Stimulated activated CD8-positive, alpha-beta memory T cell treated with anti-CD3 and anti-CD28 coated beads, Interleukin-15, amount 100 ng/mL, for 48 hours (primary cell): ENCODE measurements at regions not wholly inside any gene's neighbourhood (a gene's known extent, or its start where the extent isn't known, plus 50 kb on each side); places are given as distances from the start of the nearest gene placed in this dataset.

Experiments used
- DNase-seq, 2 donors: peaks; one replicate each; pipeline ENCODE4 v3.0.0-alpha.2; 2020; ENCODE audit warnings: low read depth in 2 of 2

- no peak for DNase-seq
Observed at GRCh38 chr2:7882296-7882695, 799.6 kb upstream of the ID2 start.

- no peak for DNase-seq
Observed at GRCh38 chr2:7884338-7884737, 797.5 kb upstream of the ID2 start.

GRCh38 chr2:7886666-7887065 lies 795.2 kb upstream of the ID2 start:
- no peak for DNase-seq

- no peak for DNase-seq
Observed at GRCh38 chr2:7887441-7887840, 794.4 kb upstream of the ID2 start.

- DNase-seq, result no peak
Observed at GRCh38 chr2:7888876-7889275, 793.0 kb upstream of the ID2 start.

- DNase-seq, result no peak
Observed at GRCh38 chr2:7891312-7891711, 790.5 kb upstream of the ID2 start.

GRCh38 chr2:7895289-7895688 lies 786.6 kb upstream of the ID2 start:
- DNase-seq, result no peak

- no peak for DNase-seq
Observed at GRCh38 chr2:7896940-7897487, 784.8 kb upstream of the ID2 start.

- no peak for DNase-seq
Observed at GRCh38 chr2:7899241-7899640, 782.6 kb upstream of the ID2 start.

GRCh38 chr2:7899923-7900322 lies 781.9 kb upstream of the ID2 start:
- DNase-seq, result no peak

- no peak for DNase-seq
Observed at GRCh38 chr2:7900593-7900992, 781.3 kb upstream of the ID2 start.

- no peak for DNase-seq
Observed at GRCh38 chr2:7902251-7902765, 779.5 kb upstream of the ID2 start.

GRCh38 chr2:7904319-7904718 lies 777.5 kb upstream of the ID2 start:
- no peak for DNase-seq

GRCh38 chr2:7905756-7906155 lies 776.1 kb upstream of the ID2 start:
- DNase-seq, result no peak

- no peak for DNase-seq
Observed at GRCh38 chr2:7906431-7906830, 775.4 kb upstream of the ID2 start.

- no peak for DNase-seq
Observed at GRCh38 chr2:7907041-7907440, 774.8 kb upstream of the ID2 start.

- DNase-seq, result no peak
Observed at GRCh38 chr2:7910752-7911151, 771.1 kb upstream of the ID2 start.

- DNase-seq, result no peak
Observed at GRCh38 chr2:7911196-7911595, 770.7 kb upstream of the ID2 start.

- DNase-seq, result no peak
Observed at GRCh38 chr2:7913974-7914373, 767.9 kb upstream of the ID2 start.

- no peak for DNase-seq
Observed at GRCh38 chr2:7915302-7916091, 766.4 kb upstream of the ID2 start.

- no peak for DNase-seq
Observed at GRCh38 chr2:7916670-7917069, 765.2 kb upstream of the ID2 start.

GRCh38 chr2:7919510-7919909 lies 762.3 kb upstream of the ID2 start:
- DNase-seq, result no peak

- DNase-seq, result no peak
Observed at GRCh38 chr2:7924023-7924762, 757.7 kb upstream of the ID2 start.
